GM21515 (cell line): ENCODE measurements at regions not wholly inside any gene's neighbourhood (a gene's known extent, or its start where the extent isn't known, plus 50 kb on each side); places are given as distances from the start of the nearest gene placed in this dataset.

ENCODE experiments used
- ATAC-seq: cut with Tn5 transposase; IDR thresholded peaks from one replicate; pipeline ENCODE4 v1.9.1; 2021; ENCODE audit not compliant: unreplicated experiment

- ATAC-seq = no peak
Measured at GRCh38 chr9:115643948-115644727, 509.5 kb upstream of the PAPPA start.

- ATAC-seq = no peak
Measured at GRCh38 chr9:115649991-115650472, 503.6 kb upstream of the PAPPA start.

DNA sequence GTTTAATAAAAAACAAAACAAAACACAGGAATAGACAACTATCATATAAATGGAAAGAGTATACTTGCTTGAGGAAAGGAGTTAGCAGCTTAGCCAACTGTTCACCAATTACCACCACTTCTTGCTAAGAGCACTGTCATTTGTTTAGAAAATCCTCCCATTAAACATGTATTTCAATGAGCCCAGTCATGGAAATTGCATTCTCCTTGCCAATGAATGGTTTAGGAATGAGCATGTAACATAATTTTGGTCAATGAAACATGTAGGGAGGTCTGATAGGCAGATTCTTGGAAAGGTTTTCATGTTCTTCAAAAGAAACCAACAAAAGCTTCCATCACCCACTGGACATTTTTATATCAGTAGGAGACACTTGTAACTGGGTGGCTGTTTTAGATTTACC lies 502.8 kb upstream of the PAPPA start:
- ATAC-seq = no peak

DNA sequence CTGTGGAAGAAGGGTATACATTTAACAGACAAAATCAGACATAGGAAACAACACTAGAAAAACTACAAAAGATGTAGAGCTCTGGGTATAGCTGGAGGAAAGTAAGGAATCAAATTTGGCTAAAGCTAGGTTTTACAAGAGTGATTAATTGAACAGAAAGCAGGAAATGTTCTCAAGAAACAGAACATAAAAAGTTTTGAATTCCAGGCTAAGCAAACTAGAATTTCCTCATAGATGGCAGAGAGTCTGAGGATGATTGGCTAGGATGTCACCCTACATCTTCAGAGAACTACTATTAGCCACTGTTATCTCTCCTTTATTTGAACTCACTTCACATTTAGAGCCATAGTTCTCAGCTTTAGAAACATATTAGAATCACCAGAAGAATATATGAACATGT lies 502.1 kb upstream of the PAPPA start:
- no peak for ATAC-seq

GRCh38 chr9:115653171-115653606 lies 500.4 kb upstream of the PAPPA start:
- no peak for ATAC-seq

GRCh38 chr9:115657695-115658094 lies 495.9 kb upstream of the PAPPA start:
- ATAC-seq = no peak

DNA sequence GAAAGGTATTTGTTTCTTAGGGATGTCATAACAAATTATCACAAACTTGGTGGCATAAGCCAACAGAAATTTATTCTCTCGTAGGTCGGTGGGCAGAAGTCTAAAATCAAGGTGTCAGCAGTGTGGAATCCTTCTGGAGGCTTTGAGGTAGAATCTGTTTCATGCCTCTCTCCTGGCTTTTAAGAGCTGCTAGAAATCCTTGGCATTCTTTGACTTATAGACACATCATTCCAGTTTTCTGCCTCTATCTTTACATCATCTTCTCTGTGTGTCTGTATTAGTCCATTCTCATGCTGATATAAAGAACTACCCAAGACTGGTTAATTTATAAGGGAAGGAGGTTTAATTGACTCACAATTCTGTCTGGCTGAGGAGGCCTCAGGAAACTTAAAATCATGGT lies 488.1 kb upstream of the PAPPA start:
- ATAC-seq = no peak

DNA sequence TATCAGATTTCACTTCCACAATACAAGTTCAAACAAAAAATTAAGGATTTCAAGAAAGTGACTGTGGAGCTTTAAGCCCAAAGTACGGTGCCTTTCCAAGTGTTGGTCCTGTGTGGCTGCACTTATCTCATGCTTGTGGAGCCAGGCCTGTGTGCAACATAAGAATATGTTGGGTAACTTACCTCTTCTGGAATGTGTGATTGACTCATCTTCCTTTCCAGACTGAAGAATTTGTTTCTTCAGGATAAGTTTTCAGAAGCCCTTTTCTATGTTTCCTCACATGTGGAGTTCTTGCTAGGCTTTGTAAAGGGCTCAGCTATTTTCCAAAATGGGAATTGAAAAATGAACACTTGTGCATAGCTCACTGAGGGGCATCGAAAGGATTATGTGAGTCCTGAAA lies 485.1 kb upstream of the PAPPA start:
- ATAC-seq = no peak

DNA sequence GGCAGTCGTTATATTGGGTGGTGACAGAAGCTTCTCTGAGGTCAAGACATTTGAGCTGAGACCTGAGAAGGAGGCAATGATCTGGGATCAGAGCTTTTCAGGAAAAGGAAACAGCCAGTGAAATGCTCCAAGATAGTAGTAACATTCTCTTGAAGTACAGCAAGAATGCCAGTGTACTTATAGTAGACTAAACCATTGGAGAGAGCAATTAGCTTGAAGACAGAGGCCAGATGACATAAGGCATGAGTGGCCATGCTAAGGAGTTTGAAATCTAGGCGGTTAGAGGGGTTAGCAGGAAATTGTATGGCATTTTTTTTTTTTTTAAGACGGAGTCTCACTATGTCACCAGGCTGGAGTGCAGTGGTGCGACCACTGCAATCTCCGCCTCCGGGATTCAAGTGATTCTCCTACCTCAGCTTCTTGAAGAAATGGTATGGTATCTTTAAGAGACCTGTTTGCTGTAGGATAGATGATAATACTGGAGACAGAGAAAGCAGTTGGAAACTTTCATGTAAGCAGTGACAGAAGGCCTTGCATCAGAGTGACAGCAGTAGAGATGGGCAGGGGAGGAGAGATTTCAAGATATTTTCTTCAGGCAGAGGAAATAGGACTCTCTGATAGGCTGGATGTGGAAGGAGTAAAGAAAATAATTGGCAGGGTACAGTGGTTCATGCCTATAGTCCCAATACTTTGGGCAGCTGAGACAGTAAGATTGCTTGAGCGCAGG lies 482.2 kb upstream of the PAPPA start:
- no peak for ATAC-seq

DNA sequence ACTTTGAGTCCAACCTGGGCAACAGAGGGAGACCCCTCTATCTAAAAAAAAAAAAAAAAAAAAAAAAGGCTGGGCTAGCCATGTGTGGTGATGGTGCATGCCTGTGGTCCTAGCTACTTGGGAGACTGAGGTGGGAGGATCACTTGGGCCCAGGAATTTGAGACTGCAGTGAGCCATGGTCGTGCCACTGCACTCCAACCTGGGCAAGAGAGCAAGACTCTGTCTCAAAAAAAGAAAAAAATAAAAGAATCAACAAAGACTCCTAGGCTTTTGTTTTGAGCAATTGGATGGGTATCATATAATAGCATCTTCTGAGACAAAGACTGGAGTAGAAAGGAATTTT lies 481.7 kb upstream of the PAPPA start:
- ATAC-seq = no peak

DNA sequence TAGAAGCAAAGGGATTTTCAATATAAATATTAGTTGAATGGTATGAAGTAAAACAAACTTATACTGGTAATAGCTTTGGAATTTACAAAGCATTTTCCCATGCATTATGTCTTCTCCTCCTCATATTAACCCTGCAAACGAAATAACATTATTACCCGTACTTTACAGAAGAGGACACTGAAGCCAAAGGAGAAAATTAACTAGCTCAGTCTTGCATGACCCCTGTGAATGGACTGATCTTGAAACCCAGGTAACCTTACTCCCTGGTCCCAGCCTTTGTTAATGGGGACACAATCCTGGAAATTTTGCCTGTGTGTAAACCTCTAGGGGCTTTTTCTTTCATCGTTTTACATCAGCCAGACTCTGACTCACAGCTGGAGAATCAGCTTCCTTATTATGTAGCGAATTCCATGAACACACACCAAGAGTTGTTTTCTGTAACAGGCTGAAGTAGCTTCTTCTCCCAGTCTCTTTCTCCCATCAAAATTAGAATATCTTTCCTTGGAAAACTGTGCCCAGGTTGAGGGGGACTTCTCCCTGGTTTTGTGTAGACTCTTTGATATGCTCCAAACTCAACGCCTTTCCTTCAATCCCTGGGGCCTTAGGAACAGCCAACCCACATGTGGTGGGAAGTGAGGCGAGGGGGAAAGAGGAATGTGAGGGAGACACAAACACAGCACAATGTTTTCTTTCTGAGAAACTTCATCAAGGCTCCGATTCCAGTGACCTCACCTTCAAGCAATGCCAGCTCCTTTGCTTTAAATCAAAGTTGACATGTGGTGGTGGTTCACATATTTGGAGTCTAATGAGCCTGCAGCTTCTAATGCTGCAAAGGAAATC lies 480.9 kb upstream of the PAPPA start:
- no peak for ATAC-seq

DNA sequence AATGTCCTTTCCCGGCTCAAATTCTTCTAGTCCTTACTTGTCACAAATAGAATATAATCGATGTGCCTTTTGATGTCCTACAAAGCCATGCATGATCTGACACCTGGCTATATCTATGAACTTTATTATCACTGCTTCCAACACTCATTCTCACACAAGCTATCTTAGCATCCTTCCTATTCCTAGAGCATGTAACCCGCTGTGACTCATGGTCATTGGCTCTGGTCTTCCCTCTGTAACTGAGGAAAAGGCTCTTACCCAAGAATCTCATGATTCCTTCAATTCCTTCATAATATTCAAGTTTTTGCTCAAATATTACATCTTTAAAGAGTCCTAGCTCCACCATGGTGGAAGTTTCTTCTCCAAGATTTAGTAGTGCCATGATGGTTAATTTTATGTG lies 480.0 kb upstream of the PAPPA start:
- ATAC-seq = no peak

DNA sequence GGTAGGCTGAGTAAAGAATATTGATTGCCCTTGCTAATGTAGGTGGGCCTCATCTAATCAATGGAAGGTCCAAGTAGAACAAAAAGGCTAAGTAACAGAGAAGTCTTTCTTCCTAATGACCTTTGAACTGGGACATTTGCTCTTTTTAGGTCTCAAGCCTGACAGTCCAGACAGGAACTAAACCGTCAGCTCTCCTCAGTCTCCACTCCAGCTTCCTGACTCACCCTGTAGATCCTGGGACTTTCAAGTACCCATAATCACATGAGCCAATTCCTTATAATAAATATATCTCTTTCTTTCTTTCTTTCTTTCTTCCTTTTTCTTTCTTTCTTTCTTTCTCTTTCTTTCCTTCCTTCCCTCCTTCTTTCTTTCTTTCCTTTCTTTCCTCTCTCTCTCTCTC lies 479.5 kb upstream of the PAPPA start:
- ATAC-seq = no peak

DNA sequence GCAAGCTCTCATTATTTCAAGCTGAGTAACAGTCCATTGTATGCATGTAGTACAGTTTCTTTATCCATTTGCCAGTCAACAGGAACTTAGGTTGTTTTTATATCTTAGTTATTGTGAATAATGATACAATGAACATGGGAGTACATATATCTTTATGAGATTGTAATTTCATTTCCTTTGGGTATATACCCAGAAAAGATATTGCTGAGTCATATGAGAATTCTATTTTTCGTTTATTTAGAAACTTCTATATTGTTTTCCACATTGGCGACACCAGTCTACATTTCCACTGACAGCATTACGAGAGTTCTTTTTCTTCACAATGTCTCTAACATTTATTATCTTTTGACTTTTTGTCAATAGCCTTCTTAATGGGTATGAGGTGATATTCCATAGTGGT lies 477.8 kb upstream of the PAPPA start:
- no peak for ATAC-seq

- ATAC-seq = no peak
Measured at GRCh38 chr9:115680231-115680630, 473.4 kb upstream of the PAPPA start.

GRCh38 chr9:115681585-115681984 lies 472.0 kb upstream of the PAPPA start:
- ATAC-seq = no peak

DNA sequence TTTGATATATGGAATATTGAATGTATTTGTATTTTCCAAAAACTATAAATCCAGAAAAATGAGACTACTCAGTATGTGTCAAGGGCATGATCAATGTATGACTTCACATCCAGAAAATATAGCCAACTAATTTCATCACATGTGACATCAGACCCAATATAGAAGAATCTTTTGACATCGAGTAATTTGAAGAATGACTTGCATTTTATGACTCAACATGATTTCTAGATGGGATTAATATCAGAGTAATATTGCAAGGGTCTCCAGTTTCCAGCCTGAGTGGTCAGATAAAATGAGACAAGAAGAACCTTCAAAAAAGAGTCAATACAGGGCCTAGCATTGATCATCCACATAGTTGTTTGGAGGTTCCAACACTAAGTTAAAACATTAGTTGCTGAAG lies 467.5 kb upstream of the PAPPA start:
- no peak for ATAC-seq

GRCh38 chr9:115687356-115687755 lies 466.2 kb upstream of the PAPPA start:
- no peak for ATAC-seq

GRCh38 chr9:115689331-115689730 lies 464.3 kb upstream of the PAPPA start:
- no peak for ATAC-seq

GRCh38 chr9:115690786-115691496 lies 462.6 kb upstream of the PAPPA start:
- no peak for ATAC-seq

DNA sequence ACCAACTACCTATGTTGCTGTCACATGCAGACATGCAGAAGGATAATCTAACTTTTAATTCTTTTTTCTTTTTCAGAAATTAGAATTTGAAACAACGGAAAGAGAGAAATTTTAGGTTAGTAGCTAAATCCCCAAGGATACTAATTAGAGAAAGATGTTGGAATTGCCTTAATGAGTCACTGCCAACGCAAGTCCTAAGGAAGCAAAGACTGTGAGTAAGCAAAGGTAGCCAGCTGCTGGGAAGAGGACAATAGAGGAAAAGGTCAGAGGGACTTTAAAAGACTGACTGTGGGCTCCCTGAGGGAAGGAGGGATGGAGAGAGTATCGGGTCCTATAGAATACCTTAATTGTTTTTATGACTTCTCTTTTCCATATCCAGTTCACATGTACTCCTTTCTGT lies 461.9 kb upstream of the PAPPA start:
- ATAC-seq = no peak
